ENCODE measurements at regions not wholly inside any gene's neighbourhood (a gene's known extent, or its start where the extent isn't known, plus 50 kb on each side); places are given as distances from the start of the nearest gene placed in this dataset.

GRCh38 chr5:116756531-116756930 lies 181.9 kb upstream of the SEMA6A start:
- peaks cover 27% of the 10 kb centered on the region for H3K9me3 Mint-ChIP-seq

More at GRCh38 chr5:116756531-116756930, 181.9 kb upstream of the SEMA6A start:
- Histone ChIP-seq H4K20me1 (replicated peaks; ENCODE audit: insufficient read depth) (no peaks in the 10 kb centered on the region), H3F3A (replicated peaks; ENCODE audit: low read depth) (peaks cover 7% of the 10 kb centered on the region; the same call in 1 of the 2 replicates), H3K4me2 (no peak overlapping the region), H3K27ac (ENCODE audit: low read depth) (no peak overlapping the region), H3K4me3 (no peak overlapping the region), H3K36me3 (ENCODE audit: insufficient read depth) (no peaks in the 10 kb centered on the region), H3K4me1 (ENCODE audit: insufficient read depth) (peaks cover 50% of the 10 kb centered on the region), H2AFZ (no peak overlapping the region), H3K9me2 (ENCODE audit: insufficient read depth) (peaks cover 6% of the 10 kb centered on the region), H3K27me3 (ENCODE audit: insufficient read depth) (no peaks in the 10 kb centered on the region), H3K79me2 (replicated peaks; ENCODE audit: insufficient read depth) (no peaks in the 10 kb centered on the region)
- Mint-ChIP-seq H3K4me3 (no peak overlapping the region), H3K27me3 (ENCODE audit: insufficient read depth, low read depth, poor library complexity) (peaks cover 3% of the 10 kb centered on the region), H3K36me3 (ENCODE audit: low read depth) (peaks cover 36% of the 10 kb centered on the region), H3K4me1 (peaks cover 42% of the 10 kb centered on the region), H3K27ac (no peak overlapping the region)
- TF ChIP-seq REST (IDR thresholded peaks at IDR 0.05; ENCODE audit: unreplicated experiment) (no peak), ETS1 (IDR thresholded peaks at IDR 0.05) (no peak), ZNF462 (CRISPR knock-in tag; IDR thresholded peaks at IDR 0.05) (no peak), POLR2AphosphoS5 (IDR thresholded peaks at IDR 0.05; ENCODE audit: low read depth) (no peak), CREB1 (CRISPR knock-in tag; IDR thresholded peaks at IDR 0.05; ENCODE audit: low read depth) (no peak), CTCF (conservative IDR thresholded peaks at IDR 0.05; ENCODE audit: low read depth in 2 of 2) (peak in 1 of 2 experiments; percentile 28; a peak in 1 of 4 replicates), ZNF114 (CRISPR knock-in tag; IDR thresholded peaks at IDR 0.05) (no peak)
- ATAC-seq (no peak), DNase-seq (ENCODE audit: low spot score) (no peak)

All from GM23338 (cell line).